RPMI7951 (cell line): ENCODE measurements at regions not wholly inside any gene's neighbourhood (a gene's known extent, or its start where the extent isn't known, plus 50 kb on each side); places are given as distances from the start of the nearest gene placed in this dataset.

ENCODE experiments used
- DNase-seq: peaks from one replicate; pipeline ENCODE4 v3.0.0-alpha.2; 2012; ENCODE audit warnings: low read depth

DNA sequence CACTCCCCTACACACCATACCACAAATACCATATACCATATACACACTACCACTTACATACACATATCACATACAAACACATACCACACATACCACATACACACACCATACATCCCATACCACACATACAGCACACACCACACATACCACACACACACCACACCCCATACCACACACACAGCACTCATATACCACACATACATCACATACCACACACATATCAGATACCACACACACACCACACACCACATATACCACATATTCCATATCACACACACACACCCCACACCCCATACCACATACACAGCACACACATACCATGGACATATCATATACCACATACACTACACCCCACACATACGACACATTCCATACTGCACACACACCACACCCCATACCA is 276.6 kb downstream of the GADD45G start:
- DNase-seq: no peak

DNA sequence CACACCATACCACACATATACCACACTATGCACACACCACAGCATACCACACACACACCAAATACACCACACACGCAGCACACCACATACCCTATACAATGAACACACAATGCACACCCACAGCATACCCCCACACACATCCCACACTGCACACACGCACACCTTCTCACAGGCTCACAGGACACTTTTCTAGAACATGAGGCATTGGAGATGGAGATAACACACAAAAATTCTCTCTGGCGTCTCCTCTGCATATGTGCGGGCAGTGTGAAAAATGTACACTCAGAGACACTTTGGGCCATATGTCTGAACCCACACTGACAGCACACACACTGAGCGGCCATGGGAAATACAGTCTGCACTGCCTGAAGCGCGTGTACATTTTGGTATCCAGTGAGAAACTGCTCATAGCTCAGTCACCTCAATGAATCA is 278.1 kb downstream of the GADD45G start:
- no peak for DNase-seq

DNA sequence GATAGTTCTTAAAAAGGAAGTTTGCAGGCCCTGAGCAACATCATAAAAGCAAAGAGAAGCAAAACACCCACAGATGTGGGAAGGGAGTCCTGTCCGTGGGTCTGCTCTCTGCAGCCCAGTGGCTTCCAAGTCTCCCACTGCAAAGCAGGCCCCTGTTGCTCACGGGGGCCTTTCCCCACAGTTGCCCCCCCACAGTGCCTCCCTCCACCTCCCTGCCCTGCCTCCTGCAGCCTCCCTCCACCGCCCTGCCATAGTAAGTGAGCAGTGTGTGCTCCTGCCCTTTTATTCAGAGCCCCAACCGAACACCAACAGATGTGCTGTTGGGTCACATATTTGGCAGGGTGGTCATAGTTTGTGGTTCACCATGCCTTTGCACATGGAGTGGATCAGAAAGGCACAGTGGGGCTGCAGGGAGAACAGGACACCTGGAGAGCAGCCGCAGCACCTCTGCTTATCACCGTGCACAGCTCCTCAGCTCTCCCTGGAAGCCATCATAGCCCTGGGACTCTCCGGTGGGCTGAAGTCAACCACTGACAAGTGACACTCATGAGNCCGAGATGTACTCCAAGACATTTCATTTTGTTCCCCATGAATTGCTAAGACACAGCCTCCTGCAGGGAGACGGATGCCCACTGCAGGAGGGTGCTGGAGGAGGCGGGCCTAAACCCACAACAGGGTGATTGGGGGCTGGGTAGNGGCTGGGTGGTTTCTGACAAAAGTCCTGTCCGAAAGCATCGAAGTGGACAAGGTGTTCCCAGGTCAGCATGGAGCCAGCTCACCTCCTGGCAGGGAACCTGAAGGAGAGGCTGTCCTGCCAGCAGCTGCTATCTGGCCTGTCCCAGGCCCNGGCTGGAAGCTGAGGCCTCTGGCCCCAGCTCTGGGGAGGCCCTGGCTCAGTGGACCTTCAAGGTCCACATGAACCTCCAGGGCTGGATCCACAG is 278.9 kb downstream of the GADD45G start:
- no peak for DNase-seq

- DNase-seq: no peak
Observed at GRCh38 chr9:89884356-89885083, 279.7 kb downstream of the GADD45G start.

DNA sequence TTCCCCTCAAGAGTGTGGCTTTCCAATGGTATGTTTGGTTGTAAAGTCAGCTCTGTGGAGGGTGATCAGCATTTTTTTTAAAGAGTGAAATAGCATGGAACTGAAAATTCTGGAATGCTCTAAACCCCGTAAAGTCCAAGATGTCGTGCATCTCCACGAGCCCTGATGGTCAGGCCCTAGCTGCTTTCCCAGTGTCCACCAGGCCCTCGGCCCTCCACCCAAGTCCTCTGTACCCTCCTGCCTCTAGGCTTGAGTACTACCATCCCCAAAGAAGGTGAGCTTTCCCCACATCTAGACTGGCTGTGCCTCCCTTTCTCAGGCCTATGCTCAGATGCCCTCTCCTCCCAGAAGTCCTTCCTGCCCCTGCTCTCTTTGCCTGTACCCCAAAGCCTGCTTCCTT is 280.3 kb downstream of the GADD45G start:
- DNase-seq: no peak

GRCh38 chr9:89886281-89886700 is 281.5 kb downstream of the GADD45G start:
- DNase-seq: no peak

GRCh38 chr9:89887286-89887685 is 282.5 kb downstream of the GADD45G start:
- DNase-seq: no peak

GRCh38 chr9:89888233-89888632 is 283.4 kb downstream of the GADD45G start:
- no peak for DNase-seq

- no peak for DNase-seq
Observed at GRCh38 chr9:89888677-89889076, 283.9 kb downstream of the GADD45G start.

- DNase-seq: no peak
Observed at GRCh38 chr9:89889865-89890264, 285.1 kb downstream of the GADD45G start.

DNA sequence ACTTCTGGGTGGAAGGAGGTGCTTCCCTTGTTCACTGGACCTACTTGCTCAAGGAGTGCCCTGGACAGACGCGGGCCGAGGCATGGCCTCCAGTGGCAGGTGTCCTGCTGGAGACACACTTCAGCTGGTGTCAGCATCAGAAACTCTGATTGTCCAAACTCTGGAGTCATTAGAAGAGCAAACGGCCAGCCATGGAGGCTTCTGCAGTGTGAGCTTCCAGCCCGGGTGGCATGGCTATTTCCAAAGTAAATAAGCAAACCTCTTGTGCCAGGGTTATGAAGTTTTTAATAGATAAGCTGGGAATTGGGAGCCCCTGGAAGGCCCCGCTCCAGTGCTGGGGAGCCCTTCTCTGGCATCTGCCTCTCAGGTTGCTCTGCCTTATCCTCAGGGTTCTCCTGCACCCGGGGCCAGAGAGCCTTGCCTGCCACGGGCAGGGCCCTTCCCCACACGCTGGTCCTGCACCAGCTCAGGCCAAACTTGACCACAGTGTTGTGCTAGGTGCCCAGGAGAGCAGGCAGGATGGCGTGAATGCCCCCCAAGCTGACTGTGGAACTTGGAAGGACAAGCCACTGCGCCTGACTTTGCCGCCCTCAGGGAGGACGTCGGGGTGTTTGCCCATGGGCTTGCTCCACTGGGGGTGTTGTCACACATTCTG is 285.6 kb downstream of the GADD45G start:
- DNase-seq: no peak

GRCh38 chr9:89891221-89891590 is 286.4 kb downstream of the GADD45G start:
- no peak for DNase-seq

GRCh38 chr9:89891591-89892304 is 286.9 kb downstream of the GADD45G start:
- DNase-seq: no peak

- DNase-seq: no peak
Observed at GRCh38 chr9:89892920-89893319, 288.1 kb downstream of the GADD45G start.

DNA sequence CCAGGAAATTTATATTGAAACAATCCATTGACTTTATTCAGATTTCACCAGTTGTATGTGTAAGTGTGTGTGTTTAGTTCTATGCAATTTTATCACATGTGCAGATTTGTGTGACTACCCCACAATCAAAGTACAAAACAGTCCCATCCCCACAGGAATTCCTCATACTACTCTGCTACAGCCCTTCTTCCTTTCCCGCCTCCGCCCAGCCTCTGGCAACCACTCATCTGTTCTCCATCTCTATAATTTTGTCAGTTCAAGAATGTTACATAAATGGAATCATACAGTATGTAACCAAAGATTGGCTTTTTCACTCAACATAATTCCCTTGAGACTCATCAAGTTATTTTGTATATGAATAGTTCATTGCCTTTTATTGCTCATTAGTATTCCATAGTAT is 289.1 kb downstream of the GADD45G start:
- DNase-seq: no peak

GRCh38 chr9:89896806-89897340 is 292.1 kb downstream of the GADD45G start:
- DNase-seq: no peak

DNA sequence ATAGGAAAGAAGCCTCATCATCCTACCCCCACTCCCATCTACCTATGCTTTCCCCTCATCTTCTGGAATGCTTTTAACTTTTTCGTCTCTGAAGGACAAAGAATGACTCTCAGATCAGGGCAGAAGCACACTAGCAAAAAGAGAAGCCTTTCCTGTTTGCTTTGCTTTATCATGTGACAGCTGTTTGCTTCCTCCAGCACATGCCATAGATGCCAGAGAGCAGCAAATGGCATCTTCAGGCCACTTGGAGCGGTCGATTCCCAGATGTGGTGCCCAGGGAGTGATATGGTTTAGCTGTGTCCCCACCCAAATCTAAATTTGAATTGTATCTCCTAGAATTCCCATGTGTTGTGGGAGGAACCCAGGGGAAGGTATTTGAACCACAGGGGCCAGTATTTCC is 294.8 kb downstream of the GADD45G start:
- no peak for DNase-seq

- no peak for DNase-seq
Observed at GRCh38 chr9:89901920-89902319, 297.1 kb downstream of the GADD45G start.

- no peak for DNase-seq
Observed at GRCh38 chr9:89902450-89903140, 297.8 kb downstream of the GADD45G start.

GRCh38 chr9:89903141-89903475 is 298.3 kb downstream of the GADD45G start:
- DNase-seq: no peak
